ENCODE measurements at regions not wholly inside any gene's neighbourhood (a gene's known extent, or its start where the extent isn't known, plus 50 kb on each side); places are given as distances from the start of the nearest gene placed in this dataset.
A peak's percentile ranks its signal among the peaks of the same experiment; 100 is the strongest.

- intact Hi-C loops (cut with DNase I; ENCODE audit: low total_unique reads): no loop called here
- Histone ChIP-seq H3K36me3 (no peaks in the 10 kb centered on the region), H3K9me3 (no peaks in the 10 kb centered on the region), H3K4me3 (no peak overlapping the region), H3K27me3 (peaks cover 0 to 21% of the 10 kb centered on the region in 2 donors), H3K27ac (no peak overlapping the region), H3K4me1 (no peaks in the 10 kb centered on the region)
- TF ChIP-seq CTCF (IDR thresholded peaks at IDR 0.05) (no peak), POLR2AphosphoS5 (IDR thresholded peaks at IDR 0.05) (peak in 1 of 3 donors; percentile 13)
- no peak for DNase-seq (ENCODE audit: low spot score in 2 of 2)
These were observed 86.7 kb upstream of the MAGEA4 start for GRCh38 chrX:151825925-151826485.

- intact Hi-C loops (cut with DNase I; ENCODE audit: low total_unique reads): no loop called here
- no peaks in the 10 kb centered on the region for H3K9me3 ChIP-seq
These were observed 84.1 kb upstream of the MAGEA4 start for GRCh38 chrX:151828439-151829080.

DNA sequence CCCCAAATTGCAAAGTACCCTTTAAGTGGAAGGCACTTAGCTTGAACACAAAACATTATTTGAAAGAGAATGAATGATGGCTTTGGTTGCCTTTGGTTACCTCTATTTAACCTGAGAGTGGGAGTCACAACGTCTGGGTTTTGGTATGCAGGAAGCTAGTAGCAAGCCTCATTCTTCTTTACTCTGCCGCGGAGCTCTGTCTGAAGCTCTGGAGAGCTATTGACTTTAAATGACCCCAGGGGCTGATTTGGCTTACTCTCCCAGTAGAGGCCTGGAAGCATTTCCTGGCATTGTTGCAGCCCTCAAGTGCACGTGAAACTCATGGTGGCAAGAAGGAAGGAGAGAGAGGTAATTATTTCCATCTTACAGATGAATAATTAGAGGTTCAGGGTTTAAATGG, 81.8 kb upstream of the MAGEA4 start:
- H3K9me3 ChIP-seq: no peaks in the 10 kb centered on the region
- H3K27me3 ChIP-seq: peaks cover 0 to 28% of the 10 kb centered on the region in 2 donors
- H3K36me3 ChIP-seq: no peaks in the 10 kb centered on the region
- TF ChIP-seq POLR2AphosphoS5 (IDR thresholded peaks at IDR 0.05): no peak
- TF ChIP-seq POLR2A (IDR thresholded peaks at IDR 0.05): no peak
- no peak for TF ChIP-seq CTCF (IDR thresholded peaks at IDR 0.05)
- DNase-seq (ENCODE audit: low spot score in 2 of 2): no peak
- intact Hi-C loops (cut with DNase I; ENCODE audit: low total_unique reads): no loop called here
- no peaks in the 10 kb centered on the region for H3K4me1 ChIP-seq
- H3K4me3 ChIP-seq: no peak overlapping the region
- H3K27ac ChIP-seq: no peak overlapping the region

More at GRCh38 chrX:151828439-151829080, 84.1 kb upstream of the MAGEA4 start:
- Histone ChIP-seq H3K4me3 (no peak overlapping the region), H3K4me1 (no peaks in the 10 kb centered on the region), H3K27ac (no peak overlapping the region), H3K36me3 (no peaks in the 10 kb centered on the region), H3K27me3 (peaks cover 0 to 28% of the 10 kb centered on the region in 2 donors)
- TF ChIP-seq CTCF (IDR thresholded peaks at IDR 0.05): no peak
- no peak for TF ChIP-seq POLR2AphosphoS5 (IDR thresholded peaks at IDR 0.05)
- no peak for DNase-seq (ENCODE audit: low spot score in 2 of 2)

GRCh38 chrX:151852294-151852693, 60.4 kb upstream of the MAGEA4 start:
- peaks cover 0 to 21% of the 10 kb centered on the region in 2 donors for H3K27me3 ChIP-seq
- intact Hi-C loops (cut with DNase I; ENCODE audit: low total_unique reads): no loop called here
- H3K9me3 ChIP-seq: no peaks in the 10 kb centered on the region
- no peak for TF ChIP-seq CTCF (IDR thresholded peaks at IDR 0.05)
- TF ChIP-seq POLR2AphosphoS5 (IDR thresholded peaks at IDR 0.05): no peak
- no peak for DNase-seq (ENCODE audit: low spot score in 2 of 2)
- H3K36me3 ChIP-seq: no peaks in the 10 kb centered on the region
- H3K4me3 ChIP-seq: no peak overlapping the region
- H3K27ac ChIP-seq: no peak overlapping the region
- no peaks in the 10 kb centered on the region for H3K4me1 ChIP-seq

DNA sequence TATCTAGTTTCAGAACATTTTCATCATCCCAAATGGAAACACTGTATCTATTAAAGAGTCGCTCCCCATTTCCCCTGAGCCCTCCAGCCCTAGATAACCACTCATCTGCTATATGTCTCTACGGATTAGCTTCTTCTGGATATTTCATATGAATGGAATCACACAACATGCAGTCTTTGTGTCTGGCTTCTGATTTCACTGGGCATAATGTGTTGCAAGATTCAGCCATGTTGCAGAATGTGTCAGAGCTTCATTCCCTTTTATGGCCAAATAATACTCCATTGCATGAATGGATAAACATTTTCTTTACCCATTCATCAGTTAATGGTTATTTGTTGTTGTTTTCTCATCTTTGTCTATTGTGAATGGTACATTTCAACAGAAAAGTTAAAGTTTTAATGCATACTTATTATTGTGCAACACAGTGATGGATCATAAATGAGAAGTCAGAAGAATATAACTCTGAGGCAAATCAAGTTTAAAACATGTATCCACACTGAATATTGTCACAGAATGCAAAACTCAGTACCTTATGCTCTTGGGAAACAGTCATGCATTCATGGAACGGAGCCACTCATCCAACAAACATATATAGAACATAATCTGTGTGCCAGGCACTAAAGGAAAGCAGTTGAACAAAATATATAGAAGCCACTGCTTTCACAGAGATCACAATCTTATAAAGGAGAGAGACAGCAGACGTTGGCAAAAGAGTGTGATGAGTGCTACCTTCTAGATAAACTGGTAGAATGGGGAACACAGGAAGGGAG, 57.8 kb upstream of the MAGEA4 start:
- intact Hi-C loops (cut with DNase I; ENCODE audit: low total_unique reads): no loop called here
- H3K36me3 ChIP-seq: no peaks in the 10 kb centered on the region
- H3K9me3 ChIP-seq: no peaks in the 10 kb centered on the region
- H3K4me1 ChIP-seq: no peaks in the 10 kb centered on the region
- TF ChIP-seq POLR2AphosphoS5 (IDR thresholded peaks at IDR 0.05) (no peak), POLR2A (IDR thresholded peaks at IDR 0.05) (no peak), CTCF (IDR thresholded peaks at IDR 0.05) (no peak)
- H3K27ac ChIP-seq: no peak overlapping the region
- peaks cover 0 to 21% of the 10 kb centered on the region in 2 donors for H3K27me3 ChIP-seq
- H3K4me3 ChIP-seq: no peak overlapping the region
- no peak for DNase-seq (ENCODE audit: low spot score in 2 of 2)

Data from breast epithelium (tissue), 4 donors.